Omental fat pad (tissue), 3 donors: ENCODE measurements at regions not wholly inside any gene's neighbourhood (a gene's known extent, or its start where the extent isn't known, plus 50 kb on each side); places are given as distances from the start of the nearest gene placed in this dataset.

Experiments used
- ATAC-seq: fragments of 150-250 bp; one replicate; pipeline ENCODE4 v1.9.1; 2016; ENCODE audit warnings: mild to moderate bottlenecking, moderate library complexity; ENCODE audit not compliant: low FRiP score
- DNase-seq: peaks from one replicate; pipeline ENCODE4 v3.0.0-alpha.2; 2019; ENCODE audit warnings: low spot score
- CTCF ChIP-seq, 3 donors: fragments of 450-650 bp; IDR thresholded peaks; one replicate each; pipeline ENCODE4 v1.5.1; 2016 to 2017; ENCODE audit warnings: antibody characterized with exemption in 3 of 3, mild to moderate bottlenecking in 3 of 3, moderate library complexity in 2 of 3

GRCh38 chr3:157606011-157606851, 103.0 kb upstream of the VEPH1 start:
- peak; percentile 76 for ATAC-seq
- DNase-seq: peak; percentile 34
- no peak for TF ChIP-seq CTCF (IDR thresholded peaks at IDR 0.05)

GRCh38 chr3:157605356-157605755, 102.1 kb upstream of the VEPH1 start:
- TF ChIP-seq CTCF (IDR thresholded peaks at IDR 0.05): no peak
- no peak for DNase-seq
- ATAC-seq: no peak

- no peak for TF ChIP-seq CTCF (IDR thresholded peaks at IDR 0.05)
- DNase-seq (no peak), ATAC-seq (no peak)
Measured at GRCh38 chr3:157602424-157602823, 99.2 kb upstream of the VEPH1 start.

- ATAC-seq (no peak), DNase-seq (no peak)
- no peak for TF ChIP-seq CTCF (IDR thresholded peaks at IDR 0.05)
Measured at GRCh38 chr3:157595259-157595658, 92.0 kb upstream of the VEPH1 start.

GRCh38 chr3:157594413-157594812, 91.2 kb upstream of the VEPH1 start:
- DNase-seq: no peak
- no peak for ATAC-seq
- no peak for TF ChIP-seq CTCF (IDR thresholded peaks at IDR 0.05)

- DNase-seq (no peak), ATAC-seq (no peak)
- TF ChIP-seq CTCF (IDR thresholded peaks at IDR 0.05): no peak
Measured at GRCh38 chr3:157592769-157593168, 89.6 kb upstream of the VEPH1 start.

GRCh38 chr3:157590273-157590672, 87.1 kb upstream of the VEPH1 start:
- DNase-seq (no peak), ATAC-seq (no peak)
- TF ChIP-seq CTCF (IDR thresholded peaks at IDR 0.05): no peak
